Stimulated activated CD4-positive, alpha-beta T cell treated with anti-CD3 and anti-CD28 coated beads, Interleukin-4, amount 100 ng/mL, for 4 hours (primary cell): ENCODE measurements at regions not wholly inside any gene's neighbourhood (a gene's known extent, or its start where the extent isn't known, plus 50 kb on each side); places are given as distances from the start of the nearest gene placed in this dataset.

Source experiments
- DNase-seq, 2 experiments: peaks; one replicate each; pipeline ENCODE4 v3.0.0-alpha.2; 2020

- DNase-seq, result no peak
Measured at GRCh38 chr9:20037699-20038098, 248.9 kb upstream of the SLC24A2 start.

GRCh38 chr9:20033511-20033910 lies 244.7 kb upstream of the SLC24A2 start:
- DNase-seq, result no peak

- DNase-seq, result no peak
Measured at GRCh38 chr9:20032413-20033006, 243.7 kb upstream of the SLC24A2 start.

GRCh38 chr9:20031836-20032235 lies 243.0 kb upstream of the SLC24A2 start:
- DNase-seq, result no peak

GRCh38 chr9:20030671-20031070 lies 241.8 kb upstream of the SLC24A2 start:
- no peak for DNase-seq

GRCh38 chr9:20030221-20030620 lies 241.4 kb upstream of the SLC24A2 start:
- no peak for DNase-seq

- DNase-seq, result no peak
Measured at GRCh38 chr9:20028849-20029231, 240.0 kb upstream of the SLC24A2 start.

- DNase-seq, result no peak
Measured at GRCh38 chr9:20028192-20028848, 239.5 kb upstream of the SLC24A2 start.

- no peak for DNase-seq
Measured at GRCh38 chr9:20023961-20024571, 235.2 kb upstream of the SLC24A2 start.

GRCh38 chr9:20023210-20023905 lies 234.5 kb upstream of the SLC24A2 start:
- DNase-seq, result no peak

- DNase-seq, result no peak
Measured at GRCh38 chr9:20022410-20022809, 233.6 kb upstream of the SLC24A2 start.

- no peak for DNase-seq
Measured at GRCh38 chr9:20016611-20017010, 227.8 kb upstream of the SLC24A2 start.

GRCh38 chr9:20015427-20015931 lies 226.6 kb upstream of the SLC24A2 start:
- no peak for DNase-seq

- no peak for DNase-seq
Measured at GRCh38 chr9:20014168-20014567, 225.3 kb upstream of the SLC24A2 start.

- peak in 1 of 2 experiments; percentile 55 for DNase-seq
Measured at GRCh38 chr9:20012232-20012631, 223.4 kb upstream of the SLC24A2 start.

GRCh38 chr9:20009606-20010005 lies 220.8 kb upstream of the SLC24A2 start:
- DNase-seq, result no peak

- DNase-seq, result no peak
Measured at GRCh38 chr9:20002011-20002410, 213.2 kb upstream of the SLC24A2 start.

GRCh38 chr9:20001058-20001457 lies 212.2 kb upstream of the SLC24A2 start:
- no peak for DNase-seq

- peak; percentile 21 to 49 for DNase-seq
Measured at GRCh38 chr9:19999491-20000057, 210.7 kb upstream of the SLC24A2 start.

GRCh38 chr9:19998823-19999455 lies 210.1 kb upstream of the SLC24A2 start:
- DNase-seq, result no peak

GRCh38 chr9:19998153-19998552 lies 209.3 kb upstream of the SLC24A2 start:
- DNase-seq, result no peak

- DNase-seq, result no peak
Measured at GRCh38 chr9:19995619-19996018, 206.8 kb upstream of the SLC24A2 start.

- no peak for DNase-seq
Measured at GRCh38 chr9:19994296-19994695, 205.5 kb upstream of the SLC24A2 start.
